Sciatic nerve (tissue), 2 donors: ENCODE measurements at regions not wholly inside any gene's neighbourhood (a gene's known extent, or its start where the extent isn't known, plus 50 kb on each side); places are given as distances from the start of the nearest gene placed in this dataset.
A peak's percentile ranks its signal among the peaks of the same experiment; 100 is the strongest.

Experiments
- ATAC-seq: fragments of 200-7000 bp; cut with Tn5 transposase; one replicate; pipeline ENCODE4 v1.9.1; 2020; ENCODE audit warnings: mild to moderate bottlenecking, moderate library complexity
- DNase-seq: peaks from one replicate; pipeline ENCODE4 v3.0.0-alpha.2; 2020; ENCODE audit warnings: low spot score
- intact Hi-C: fragments of 100-400 bp; cut with DNase I; formaldehyde crosslinking; loops from one replicate; pipeline ENCODE4 v1.14.2; 2022
- donor health status: DM: no; HTN: no; CAD: no.
- donor health status: DM: no; HTN: no; CAD: no.

DNA sequence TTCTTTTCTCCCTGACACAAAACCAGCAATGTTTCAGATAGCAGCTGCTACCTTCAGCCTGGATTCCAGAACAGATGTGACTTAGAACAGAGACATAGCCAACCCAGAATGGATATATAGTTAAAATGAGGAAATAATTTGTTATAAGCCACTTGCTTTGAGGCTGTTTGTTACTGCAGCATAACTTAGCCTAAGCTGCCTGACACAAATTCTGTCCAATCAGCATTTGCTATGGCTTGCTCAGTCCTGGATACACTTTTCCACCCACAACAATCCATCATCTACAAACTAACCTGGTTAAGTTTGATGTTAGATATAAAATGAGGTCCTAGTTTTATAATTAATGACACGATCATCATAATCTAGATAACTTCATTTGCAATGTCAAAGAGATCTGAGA lies 480.4 kb downstream of the NR4A2 start:
- intact Hi-C loops = no loop called here
- no peak for DNase-seq
- ATAC-seq = no peak

DNA sequence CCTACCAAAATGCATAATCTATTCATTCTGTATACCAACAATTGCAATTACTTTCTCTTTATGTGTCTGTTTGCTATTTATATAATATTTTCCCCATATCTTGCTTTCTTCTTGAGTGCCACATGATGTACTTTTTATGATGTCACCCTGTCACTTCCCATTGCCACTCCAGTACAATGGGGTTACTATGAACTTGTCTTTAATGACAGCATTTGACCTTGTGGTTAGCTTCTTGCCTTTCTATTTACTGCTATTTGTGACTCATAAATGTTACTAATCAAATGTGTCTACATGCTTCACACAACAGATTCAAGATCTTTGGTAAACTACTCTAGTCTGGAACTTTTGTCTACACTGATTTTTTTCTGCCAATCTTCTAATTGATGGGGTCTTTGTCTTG lies 486.3 kb downstream of the NR4A2 start:
- no peak for ATAC-seq
- no peak for DNase-seq
- intact Hi-C loops = no loop called here

DNA sequence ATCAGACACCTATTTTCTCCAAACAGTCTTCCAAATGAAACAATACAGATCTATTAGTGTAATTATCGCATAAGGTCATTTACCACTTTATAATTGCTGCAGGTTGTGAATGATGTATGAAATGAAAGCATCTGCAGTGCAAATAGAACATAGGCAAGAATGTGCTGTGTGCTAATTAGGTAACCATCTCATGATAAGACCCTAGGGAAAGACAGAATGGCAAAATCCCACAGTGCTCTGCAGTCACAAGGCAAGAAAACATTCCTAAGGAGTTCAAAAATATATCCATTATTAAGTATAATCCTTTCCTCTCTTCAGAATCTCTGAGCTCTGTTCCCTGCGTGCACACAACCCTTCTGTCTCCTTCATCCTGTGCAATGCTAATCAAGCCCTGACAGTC lies 488.1 kb downstream of the NR4A2 start:
- ATAC-seq = no peak
- intact Hi-C loops = no loop called here
- no peak for DNase-seq

DNA sequence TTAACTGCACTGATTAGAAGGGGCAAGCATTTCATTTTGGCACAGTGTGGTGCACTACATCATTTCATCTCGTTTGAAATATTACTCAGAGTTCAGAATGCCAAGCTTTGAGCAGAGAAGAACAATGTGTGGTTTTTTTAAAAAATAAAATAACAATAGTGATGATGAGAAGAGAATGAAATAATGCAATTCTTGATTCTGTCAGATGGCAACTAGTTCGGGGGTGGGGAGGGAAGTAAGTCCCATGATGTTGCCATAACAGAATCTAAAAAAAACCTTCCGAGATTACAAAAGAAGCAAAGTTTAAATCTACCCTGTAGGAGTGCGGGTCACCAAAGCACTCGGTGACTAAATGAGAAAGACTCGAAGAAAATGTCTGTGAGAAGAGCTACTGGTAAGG lies 490.4 kb downstream of the NR4A2 start:
- intact Hi-C loops = no loop called here
- ATAC-seq = peak; percentile 48
- DNase-seq = no peak

DNA sequence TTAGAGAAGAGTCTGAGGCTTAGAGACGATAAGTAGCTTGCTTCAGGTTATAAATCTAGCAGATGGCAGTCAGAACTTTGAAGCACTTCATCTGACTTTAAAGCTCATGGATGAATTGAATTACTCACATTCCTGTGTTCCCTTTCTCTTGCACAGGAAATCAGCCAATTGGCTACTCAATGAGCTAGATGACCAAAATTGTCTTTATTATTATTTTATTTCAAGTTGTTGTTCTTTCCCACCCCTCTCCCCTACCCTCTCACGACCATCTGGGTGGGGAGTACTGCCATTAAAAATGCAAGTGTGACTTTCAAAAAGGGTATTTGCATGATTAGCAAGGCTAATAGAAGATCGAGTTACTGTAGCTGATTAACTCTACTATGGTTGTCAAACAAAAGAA lies 491.1 kb downstream of the NR4A2 start:
- DNase-seq (no peak), ATAC-seq (no peak)
- intact Hi-C loops = no loop called here

DNA sequence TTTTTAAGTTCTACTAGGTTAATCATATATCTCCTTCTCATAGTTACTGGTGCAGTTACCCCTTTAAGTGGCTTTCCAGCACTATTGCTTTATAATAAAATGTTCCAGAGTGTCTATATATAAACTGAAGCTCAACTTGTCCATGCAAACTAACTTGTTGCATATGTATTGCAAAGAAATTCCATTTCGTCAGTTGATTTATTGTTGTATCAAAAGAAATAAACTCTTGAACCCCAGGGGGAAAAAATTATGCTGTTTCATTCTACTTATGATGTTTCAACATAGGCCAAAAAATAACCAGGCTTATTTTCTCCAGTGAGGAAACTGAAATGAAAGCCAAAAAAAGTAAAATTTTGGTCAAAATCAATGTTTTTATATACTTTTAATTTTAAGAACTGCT lies 491.9 kb downstream of the NR4A2 start:
- intact Hi-C loops = no loop called here
- DNase-seq (no peak), ATAC-seq (no peak)

DNA sequence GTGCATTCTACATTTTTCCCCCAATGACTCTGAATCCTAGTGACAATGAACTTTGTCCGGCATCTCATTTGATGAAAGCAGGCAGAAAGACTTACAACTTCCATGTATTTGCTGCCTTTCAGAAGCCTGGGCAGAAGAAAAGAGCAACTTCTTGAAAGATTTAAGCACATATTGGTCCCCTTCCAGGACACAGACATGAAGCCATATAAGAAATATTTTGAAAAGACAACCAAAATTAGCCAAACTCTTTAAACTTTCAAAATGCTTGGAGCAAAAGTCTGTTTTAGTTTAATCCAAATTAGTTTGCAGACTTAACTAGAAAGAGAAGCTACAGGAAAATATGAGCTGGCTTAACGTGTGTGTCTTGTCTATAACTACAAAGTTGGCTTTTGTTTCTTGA lies 492.5 kb downstream of the NR4A2 start:
- intact Hi-C loops = no loop called here
- ATAC-seq = no peak
- no peak for DNase-seq

DNA sequence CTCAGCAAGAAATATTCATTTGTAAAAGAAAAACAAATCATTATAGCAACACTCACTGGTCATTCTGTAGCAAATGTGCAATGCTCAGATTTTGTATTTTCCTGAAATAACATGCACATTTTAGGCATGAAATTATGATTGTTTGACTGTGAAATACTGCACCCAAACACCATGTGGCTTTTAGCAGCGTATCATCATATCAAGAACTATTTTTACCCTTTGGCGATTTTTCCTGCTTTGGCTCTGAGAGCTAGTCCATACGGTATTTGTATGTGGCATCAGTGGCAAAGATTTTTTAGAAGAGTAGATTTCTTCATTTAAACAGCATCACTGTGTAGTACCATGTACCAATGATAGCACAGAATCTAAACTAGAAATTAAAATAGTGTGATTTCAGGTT lies 493.1 kb downstream of the NR4A2 start:
- DNase-seq (no peak), ATAC-seq (no peak)
- intact Hi-C loops = no loop called here

DNA sequence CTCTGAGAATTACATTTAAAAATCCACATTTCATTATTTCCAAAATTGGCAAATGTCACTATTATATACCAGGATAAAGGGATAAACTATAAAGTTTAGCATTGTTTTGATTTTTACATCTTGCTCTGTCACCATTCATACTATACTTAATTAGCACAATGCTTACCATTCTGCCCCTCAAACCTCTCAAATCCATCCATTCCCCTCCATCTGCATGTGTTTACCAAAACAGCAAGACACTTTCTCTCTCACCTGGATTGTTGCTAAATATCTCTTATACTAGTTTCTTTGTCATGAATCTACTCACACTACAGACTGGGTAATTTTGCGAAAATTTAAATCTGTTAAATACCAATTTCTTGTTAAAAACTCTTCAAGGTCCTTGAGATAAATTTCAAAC lies 496.1 kb downstream of the NR4A2 start:
- no peak for DNase-seq
- intact Hi-C loops = no loop called here
- ATAC-seq = no peak

DNA sequence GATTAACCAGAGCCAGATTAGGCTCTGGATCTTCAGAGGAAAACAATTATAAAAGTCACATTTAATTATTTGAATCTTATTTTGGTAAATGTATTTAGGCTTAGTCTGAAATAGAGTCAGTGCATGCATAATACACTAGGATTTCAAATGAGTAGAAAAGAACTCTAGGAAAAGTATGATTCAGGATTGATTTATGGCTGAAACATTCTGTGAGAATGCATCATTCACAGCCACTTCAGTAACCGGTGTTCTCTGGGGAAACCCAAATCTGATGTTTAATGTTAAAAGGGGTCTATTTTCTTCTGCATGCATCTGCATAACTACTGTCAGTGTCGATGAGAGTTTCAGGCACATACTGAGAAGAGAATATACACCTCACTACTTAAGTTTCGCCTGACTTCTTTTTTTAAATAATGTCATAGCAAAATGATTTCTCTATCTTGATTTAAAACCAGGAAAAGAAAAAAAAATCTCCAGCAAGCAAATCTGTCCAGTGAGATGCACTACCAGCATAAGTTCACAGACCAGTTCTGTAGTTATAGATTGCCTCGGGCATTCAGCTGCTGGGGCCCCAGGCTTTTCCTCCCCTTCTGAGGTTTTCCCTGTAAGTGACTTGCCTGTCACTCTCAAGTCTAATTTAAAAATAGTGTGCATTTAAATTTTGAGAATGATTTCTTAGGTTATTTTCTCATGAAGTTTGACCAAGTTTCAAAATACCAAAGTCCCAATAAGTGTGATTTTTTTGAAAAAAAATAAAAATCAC lies 501.5 kb downstream of the NR4A2 start:
- ATAC-seq (no peak), DNase-seq (no peak)
- intact Hi-C loops = no loop called here

DNA sequence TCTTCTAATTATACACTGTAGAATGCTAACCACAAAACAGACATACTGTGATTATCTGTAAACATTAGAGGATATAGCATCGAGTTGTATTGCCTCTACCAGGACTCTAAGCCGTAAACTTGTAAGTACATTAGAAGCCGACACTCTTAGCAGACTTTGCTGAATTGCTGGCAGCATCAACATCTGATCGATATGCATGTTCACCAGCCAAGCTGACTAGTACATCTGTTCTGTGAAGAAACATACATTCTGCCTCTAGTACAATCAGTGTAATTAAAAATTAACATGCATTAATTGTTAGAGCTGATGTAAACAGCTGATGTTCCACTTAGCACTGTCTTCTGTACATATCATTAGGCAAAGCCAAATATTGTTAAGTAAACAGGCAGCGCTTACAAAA lies 502.2 kb downstream of the NR4A2 start:
- intact Hi-C loops = no loop called here
- ATAC-seq = no peak

DNA sequence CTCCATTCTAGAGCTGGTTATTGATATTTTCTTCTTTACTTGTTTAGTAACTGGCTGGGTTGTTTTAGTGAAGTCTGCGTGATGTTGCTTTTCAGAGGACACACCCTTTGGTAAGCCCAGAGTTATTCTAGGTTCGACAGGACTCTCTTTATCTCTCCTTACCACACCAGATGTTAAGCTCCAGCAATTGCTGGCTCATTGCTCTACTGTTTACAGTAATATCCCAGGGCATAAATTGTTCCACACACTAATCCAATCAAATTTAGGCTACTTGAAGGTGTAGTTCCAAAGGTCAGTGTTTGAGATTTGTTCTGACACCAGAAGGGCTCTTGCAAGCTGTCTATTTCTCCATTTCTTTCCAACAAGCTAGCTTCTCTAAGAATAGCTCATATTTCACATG lies 506.6 kb downstream of the NR4A2 start:
- ATAC-seq (no peak), DNase-seq (no peak)
- intact Hi-C loops = no loop called here

More for the DNA sequence above, 502.2 kb downstream of the NR4A2 start:
- no peak for DNase-seq

DNA sequence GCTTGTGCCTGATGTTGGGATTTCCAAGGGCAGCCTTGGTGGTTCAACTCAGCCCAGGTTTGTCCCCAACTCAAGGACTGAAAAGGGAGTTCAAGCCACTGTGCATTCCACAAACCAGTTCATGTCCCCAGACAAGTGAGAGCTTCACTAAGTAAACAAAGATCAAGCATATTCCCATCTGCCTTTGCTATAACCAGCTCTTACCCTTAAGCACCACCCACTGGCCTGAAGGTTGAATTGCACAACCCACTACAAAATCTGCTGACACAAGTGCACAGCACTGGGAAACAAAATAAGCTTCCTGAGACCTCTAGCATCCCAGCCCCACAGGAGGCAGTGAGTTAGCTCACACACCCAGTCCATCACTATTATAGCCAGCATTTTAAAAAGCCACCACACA lies 516.7 kb downstream of the NR4A2 start:
- intact Hi-C loops = no loop called here
- DNase-seq (no peak), ATAC-seq (peak; percentile 24)

DNA sequence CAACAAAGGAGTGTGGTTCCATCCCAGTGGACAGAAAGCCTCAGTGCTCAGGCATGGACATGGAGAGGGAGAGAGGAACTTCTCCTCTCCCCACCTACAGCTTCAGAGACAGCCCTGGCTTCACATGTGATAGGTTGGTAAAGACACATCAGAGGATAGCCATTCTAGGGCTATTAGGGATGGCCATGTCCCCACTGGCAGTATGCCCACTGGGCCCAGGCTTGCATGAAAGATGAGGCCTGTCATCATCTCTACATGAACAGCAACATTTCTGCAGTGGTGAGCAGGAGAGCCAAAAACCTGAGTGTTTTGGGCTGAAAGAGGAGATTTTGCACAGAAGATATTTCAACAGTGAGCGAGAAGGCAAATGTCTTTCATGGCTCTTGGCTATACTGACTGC lies 517.2 kb downstream of the NR4A2 start:
- no peak for DNase-seq
- intact Hi-C loops = no loop called here
- no peak for ATAC-seq

DNA sequence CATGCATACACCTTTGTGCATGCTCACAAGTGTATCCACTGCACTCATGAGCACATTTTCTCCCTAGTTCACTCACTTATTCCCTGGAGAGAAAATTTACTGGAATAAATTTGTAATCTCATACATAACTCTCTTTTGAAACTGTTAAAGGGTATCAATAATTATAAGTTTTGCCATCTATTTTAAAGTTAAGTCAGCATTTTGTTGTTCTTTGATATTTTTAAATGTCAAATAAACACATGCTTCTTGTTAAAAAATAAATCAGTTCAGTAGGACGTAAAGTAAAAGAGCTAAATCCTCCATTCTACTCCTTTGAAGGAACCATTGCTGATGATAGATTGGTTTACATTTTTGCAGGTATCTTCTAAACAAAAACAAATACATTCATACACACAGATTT lies 522.1 kb downstream of the NR4A2 start:
- intact Hi-C loops = no loop called here
- DNase-seq (no peak), ATAC-seq (no peak)

DNA sequence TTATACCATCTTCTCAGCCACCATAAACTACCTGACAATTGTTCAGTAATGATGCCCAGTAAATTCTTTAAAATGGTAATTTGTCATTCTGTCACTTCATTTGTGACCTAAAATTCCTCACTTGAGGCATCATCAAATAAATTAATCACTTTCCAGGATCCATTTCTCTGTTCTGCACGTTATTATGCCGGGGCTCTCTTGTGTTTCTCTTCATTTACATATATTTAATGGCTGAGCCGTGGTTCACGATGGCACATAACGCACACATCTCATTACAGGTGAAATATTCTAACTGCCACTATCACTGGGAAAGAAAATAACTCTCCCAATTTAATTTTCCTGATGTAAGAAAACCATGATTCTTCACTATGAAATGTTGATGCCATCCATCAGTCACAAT lies 529.6 kb downstream of the NR4A2 start:
- intact Hi-C loops = no loop called here
- DNase-seq = no peak
- no peak for ATAC-seq

DNA sequence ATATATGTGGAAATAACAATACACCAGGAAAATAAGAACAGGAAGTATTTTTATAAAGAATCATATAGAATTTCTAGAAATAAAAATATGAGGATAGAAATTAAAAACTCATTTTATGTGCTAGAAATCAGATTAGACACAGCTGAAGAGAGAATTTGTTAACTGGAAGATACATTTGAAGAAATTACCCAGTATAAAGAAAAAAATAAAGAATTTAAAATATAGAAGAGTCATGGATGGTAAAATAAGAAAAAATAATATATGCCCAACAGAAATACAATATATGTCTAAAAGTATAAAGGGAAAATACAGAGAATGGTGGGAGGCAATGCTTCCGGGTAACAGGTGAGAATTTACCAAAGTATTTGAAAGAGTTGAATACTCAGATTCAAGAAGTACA lies 539.9 kb downstream of the NR4A2 start:
- DNase-seq (no peak), ATAC-seq (no peak)
- intact Hi-C loops = loop anchor here (10.0 kb wide), 1 partner anchor 1878 kb away; no protein-coding TSS in a partner anchor

DNA sequence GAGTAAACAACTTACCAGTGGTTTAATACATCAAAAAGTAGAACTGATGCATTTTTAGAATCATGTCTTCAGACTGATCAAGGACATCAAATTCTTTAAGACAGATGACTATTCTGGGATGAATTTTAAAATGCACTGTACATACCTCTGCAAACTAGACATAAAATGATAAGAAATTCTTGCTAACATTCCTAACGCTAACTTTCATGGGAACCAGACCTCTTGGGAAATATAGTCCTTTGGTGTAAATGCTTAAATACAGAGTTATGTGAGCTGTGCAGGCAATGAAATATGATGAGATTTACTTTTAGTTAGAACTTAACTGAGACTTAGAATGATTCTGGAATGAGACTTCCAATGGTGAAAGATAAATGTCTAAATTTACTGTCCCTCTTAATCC lies 562.0 kb downstream of the NR4A2 start:
- intact Hi-C loops = no loop called here
- DNase-seq = no peak
- no peak for ATAC-seq

DNA sequence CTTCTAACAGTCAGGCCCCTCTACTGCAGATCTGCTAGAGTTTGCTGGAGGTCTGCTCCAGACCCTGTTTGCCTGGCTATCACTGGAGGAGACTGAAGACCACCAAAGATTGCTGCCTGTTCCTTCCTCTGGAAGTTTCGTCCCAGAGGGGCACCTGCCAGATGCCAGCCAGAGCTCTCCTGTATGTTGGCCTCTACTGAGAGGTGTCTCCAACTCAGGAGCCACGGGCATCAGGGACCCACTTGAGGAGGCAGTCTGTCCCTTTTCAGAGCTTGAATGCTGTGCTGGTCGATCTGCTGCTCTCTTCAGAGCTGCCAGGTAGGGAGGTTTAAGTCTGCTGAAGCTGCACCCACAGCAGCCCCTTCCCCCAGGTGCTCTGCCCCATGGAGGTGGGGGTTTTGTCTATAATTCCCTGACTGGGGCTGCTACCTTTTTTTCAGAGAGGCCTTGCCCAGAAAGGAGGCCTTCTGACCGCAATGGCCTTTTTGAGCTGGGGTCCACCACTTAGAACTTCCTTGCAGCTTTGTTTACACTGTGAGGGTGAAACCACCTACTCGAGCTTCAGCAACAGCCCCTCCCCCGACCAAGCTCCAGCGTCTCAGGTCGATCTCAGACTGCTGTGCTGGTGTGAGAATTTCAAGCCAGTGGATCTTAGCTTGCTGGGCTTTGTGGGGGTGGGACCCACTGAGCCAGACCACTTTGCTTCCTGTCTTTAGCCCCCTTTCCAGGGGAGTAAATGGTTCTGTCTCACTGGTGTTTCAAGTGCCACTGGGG lies 566.0 kb downstream of the NR4A2 start:
- DNase-seq (no peak), ATAC-seq (no peak)
- intact Hi-C loops = no loop called here

DNA sequence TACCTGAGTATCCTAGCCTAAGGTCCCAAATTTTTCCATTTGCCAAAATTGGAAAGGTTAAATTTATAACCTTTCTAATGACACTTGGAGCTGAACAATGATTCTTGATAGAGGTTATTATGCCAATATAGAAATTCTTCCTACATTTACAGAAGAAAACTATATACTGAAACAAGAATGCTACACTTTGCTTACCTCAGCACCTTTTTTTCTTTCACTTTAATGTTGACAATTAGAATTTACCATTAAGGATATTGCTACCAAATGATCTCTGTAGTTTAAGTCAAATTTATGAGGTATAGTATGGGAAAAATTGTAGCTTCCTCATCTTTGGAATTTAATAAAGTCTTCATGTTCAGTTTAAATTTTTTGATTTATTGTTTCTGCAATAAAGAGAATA lies 577.0 kb downstream of the NR4A2 start:
- intact Hi-C loops = no loop called here
- DNase-seq (no peak), ATAC-seq (no peak)

DNA sequence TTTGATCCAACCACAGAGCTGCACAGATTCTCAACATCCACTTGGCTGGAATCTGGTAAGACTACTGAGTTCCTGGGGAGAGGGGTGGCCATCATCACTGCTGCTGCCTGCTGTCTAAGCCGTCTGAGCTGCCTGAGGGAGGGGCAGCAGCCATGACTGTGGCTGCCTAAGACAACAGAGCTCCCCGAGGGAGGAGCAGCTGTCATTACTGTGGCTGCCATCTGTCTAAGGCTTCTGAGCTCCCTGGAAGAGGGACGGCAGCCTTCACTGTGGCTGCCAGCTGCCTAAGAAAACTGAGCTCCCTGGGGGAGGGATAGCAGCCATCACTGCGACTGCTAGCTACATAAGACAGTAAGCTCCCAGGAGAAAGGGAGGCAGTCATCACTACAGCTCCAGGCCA lies 584.4 kb downstream of the NR4A2 start:
- intact Hi-C loops = no loop called here
- DNase-seq (no peak), ATAC-seq (no peak)
